ENCODE measurements at regions not wholly inside any gene's neighbourhood (a gene's known extent, or its start where the extent isn't known, plus 50 kb on each side); places are given as distances from the start of the nearest gene placed in this dataset. TPM values are rescaled to one million over a fixed set of nuclear protein-coding genes. Genes with fewer than 3 reads are reported as not detected.

DNA sequence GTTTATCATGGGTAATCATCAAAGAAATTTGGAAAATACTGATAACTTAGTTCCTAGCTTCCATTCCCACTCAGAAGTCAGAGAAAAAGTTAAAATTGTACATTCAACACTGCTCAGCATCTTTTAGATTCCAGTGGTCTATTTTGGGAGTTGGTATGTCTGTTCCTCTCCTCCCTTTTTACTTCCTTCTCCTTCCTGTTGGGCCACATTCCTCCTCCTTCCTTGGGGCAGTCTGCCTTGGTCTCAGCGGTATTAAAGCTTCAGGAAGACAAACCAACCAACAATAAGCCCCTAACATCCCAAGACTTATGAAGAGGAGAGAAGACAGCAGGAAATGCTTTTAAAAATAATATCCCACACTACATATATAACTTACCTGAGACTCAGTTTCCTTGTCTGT is 49.9 kb upstream of the SSBP2 start:
- no peak overlapping the region for H3K18ac ChIP-seq (ENCODE audit: low read depth, low read length)
- dilution Hi-C loops (cut with HindIII; ENCODE audit: low sequenced_read_pairs, unreplicated experiment) = no loop called here

More for the DNA sequence above, 49.9 kb upstream of the SSBP2 start:
- H2AK5ac ChIP-seq (ENCODE audit: low read depth, low read length) = no peak overlapping the region
- H2BK120ac ChIP-seq (ENCODE audit: low read depth, low read length) = no peak overlapping the region
- H3K4me3 ChIP-seq (ENCODE audit: insufficient read depth, low read depth, low read length) = no peak overlapping the region
- H2BK20ac ChIP-seq (ENCODE audit: low read depth, low read length) = no peak overlapping the region
- no peaks in the 10 kb centered on the region; the same call in 1 of the 2 replicates for H3K4me1 ChIP-seq (ENCODE audit: control insufficient read depth, insufficient read depth, low read length)
- ChIA-PET CTCF (no interaction called here), POLR2A (ENCODE audit: unreplicated experiment) (no interaction called here)
- no peak overlapping the region for H3K23ac ChIP-seq (ENCODE audit: low read depth, low read length)
- no peak overlapping the region for H3K4ac ChIP-seq (ENCODE audit: low read depth, low read length)
- H2AK9ac ChIP-seq (replicated peaks; ENCODE audit: low read depth, low read length, poor library complexity) = no peak overlapping the region
- ATAC-seq (ENCODE audit: low read depth) = no peak
- H4K20me1 ChIP-seq (ENCODE audit: insufficient read depth, low read length) = no peaks in the 10 kb centered on the region
- TF ChIP-seq CHD1 (IDR thresholded peaks at IDR 0.05; ENCODE audit: low read depth, low read length) (no peak), MXI1 (IDR thresholded peaks at IDR 0.05; ENCODE audit: borderline replicate concordance, low read depth, low read length) (no peak), NFE2L2 (IDR thresholded peaks at IDR 0.05; ENCODE audit: low read depth, low read length) (no peak)
- H4K8ac ChIP-seq (ENCODE audit: low read depth in 2 of 2, low read length in 2 of 2) = no peak overlapping the region
- no peak overlapping the region for H2AFZ ChIP-seq (replicated peaks; ENCODE audit: low read length, poor library complexity)
- H2BK5ac ChIP-seq (ENCODE audit: low read depth, low read length, poor library complexity, severe bottlenecking) = no peak overlapping the region
- H3K27me3 ChIP-seq (ENCODE audit: control insufficient read depth, insufficient read depth, low read length) = no peaks in the 10 kb centered on the region; the same call in 1 of the 2 replicates
- H2BK15ac ChIP-seq (ENCODE audit: low read depth, low read length) = no peak overlapping the region
- H3K56ac ChIP-seq (ENCODE audit: extremely low read depth, insufficient read depth, low read length) = no peak overlapping the region
- H3K4me2 ChIP-seq (ENCODE audit: low read depth, low read length) = no peak overlapping the region
- BruUV-seq (replicated peaks) = no TSS peak
- no peaks in the 10 kb centered on the region for H3K36me3 ChIP-seq (ENCODE audit: control insufficient read depth, insufficient read depth, low read length)
- H4K91ac ChIP-seq (ENCODE audit: insufficient read depth, low read depth, low read length) = no peak overlapping the region
- H3K27ac ChIP-seq (ENCODE audit: insufficient read depth, low read length) = no peak overlapping the region
- no peaks in the 10 kb centered on the region for H3K9me1 ChIP-seq (ENCODE audit: insufficient read depth, low read length)
- no CpG with 5 or more reads among the region's 1 CpG for WGBS, 2 experiments (ENCODE audit: extremely low coverage in 2 of 2, insufficient read length in 1 of 2)
- no peaks in the 10 kb centered on the region for H3K9me3 ChIP-seq (ENCODE audit: control insufficient read depth, insufficient read depth, low read length)
- DNase-seq = no peak
- no peak overlapping the region for H3K14ac ChIP-seq (replicated peaks; ENCODE audit: low read depth, low read length)
- in situ Hi-C loops (cut with MboI; ENCODE audit: low sequenced_read_pairs) = no loop called here
- no peak overlapping the region for H3K9ac ChIP-seq (ENCODE audit: low read depth, low read length)
- no peak overlapping the region for H4K5ac ChIP-seq (ENCODE audit: low read depth, low read length)
- intact Hi-C loops (cut with micrococcal nuclease) = no loop called here
- H3K79me1 ChIP-seq (ENCODE audit: low read depth in 1 of 2, low read length in 2 of 2) = no peaks in the 10 kb centered on the region

Small RNA genes lying in the stretch of these regions (microRNA-seq; reads per million reads assigned to microRNA genes)
- gene SEM1P1 (ENCODE audit: insufficient read depth, insufficient read length) = not detected

Small RNA genes lying in the stretch of these regions (small RNA-seq; reads per million reads assigned to genes)
- 0 reads per million in 5 experiments for gene SEM1P1
